K562 (cell line): ENCODE measurements at regions not wholly inside any gene's neighbourhood (a gene's known extent, or its start where the extent isn't known, plus 50 kb on each side); places are given as distances from the start of the nearest gene placed in this dataset.

Experiments used
- ATAC-seq: fragments of 200-7000 bp; cut with Tn5 transposase; 3 replicates; pipeline ENCODE4 v1.9.1; 2020; ENCODE audit warnings: moderate library complexity
- BruUV-seq: library from RNA; stranded (reverse); fragments of 400-500 nt; replicated peaks from 2 replicates; lab custom pipeline; 2021; lab: Mats Ljungman, UMichigan
- CTCF ChIA-PET: fragments of 300-600 bp; formaldehyde crosslinking; extraction: SDS; loops from one replicate; lab custom pipeline; 2021; ENCODE audit warnings: low intra/inter-chr PET ratio; lab: Yijun Ruan, JAX
- POLR2A ChIA-PET: fragments of 300-600, 350-650 bp; sonication (Branson Sonifier 250); formaldehyde crosslinking; extraction: SDS; loops from one replicate; lab custom pipeline; 2021; ENCODE audit warnings: antibody characterized with exemption, inconsistent platforms; lab: Yijun Ruan, JAX
- DNase-seq, 4 experiments: peaks; one replicate each; pipeline versions ENCODE4 v3.0.0 to v3.0.0-alpha.2; 2011 to 2018; ENCODE audit warnings: low spot score in 3 of 4, mixed read lengths in 3 of 4; ENCODE audit errors: extremely low read depth in 1 of 4
- FAIRE-seq: peaks from 2 replicates; lab custom pipeline; 2011; peaks lifted over from hg19 to GRCh38; lab: Jason Lieb, UNC
- H2AFZ ChIP-seq: 2 replicates; pipeline ENCODE4 v1.6.0; 2011; ENCODE audit warnings: low read depth, low read length, control low read depth, inconsistent platforms
- H3K27ac ChIP-seq: fragments of 200-600 bp; 3 replicates; pipeline ENCODE4 v1.8.0; 2011; ENCODE audit warnings: low read depth, mild to moderate bottlenecking, control low read depth, inconsistent platforms, low read length, moderate library complexity, mixed read lengths; ENCODE audit errors: extremely low read depth
- H3K27me3 ChIP-seq, 2 experiments: fragments of 300-600 bp in 1 of 2; 2 replicates in 1 of 2; 3 replicates in 1 of 2; pipeline versions ENCODE4 v1.6.0 to v1.8.0; 2011; ENCODE audit warnings: inconsistent platforms in 2 of 2, low read length in 2 of 2, mild to moderate bottlenecking in 1 of 2, mixed read lengths in 1 of 2, moderate library complexity in 1 of 2; ENCODE audit not compliant: control insufficient read depth in 2 of 2, insufficient read depth in 2 of 2
- H3K36me3 ChIP-seq: fragments of 300-600 bp; 3 replicates; pipeline ENCODE4 v1.8.0; 2011; ENCODE audit warnings: mild to moderate bottlenecking, low read length, inconsistent platforms; ENCODE audit not compliant: control insufficient read depth, insufficient read depth
- H3K4me1 ChIP-seq, 2 experiments: fragments of 200-600 bp in 1 of 2; replicated peaks in 1 of 2; 2 replicates in 1 of 2; 3 replicates in 1 of 2; pipeline versions ENCODE4 v1.5.1 to v1.8.0; 2011; ENCODE audit warnings: inconsistent platforms in 2 of 2, low read length in 2 of 2, mild to moderate bottlenecking in 1 of 2, mixed read lengths in 1 of 2, moderate library complexity in 1 of 2; ENCODE audit not compliant: control insufficient read depth in 2 of 2, insufficient read depth in 2 of 2
- H3K4me2 ChIP-seq: 2 replicates; pipeline ENCODE4 v1.6.1; 2011; ENCODE audit warnings: low read length, control low read depth, inconsistent platforms, mixed read lengths; ENCODE audit not compliant: insufficient read depth
- H3K4me3 ChIP-seq: fragments of 200-600 bp; sonication (generic), shearing (Covaris generic); 2 replicates; pipeline ENCODE4 v1.5.1; 2016; ENCODE audit warnings: control low read depth, inconsistent platforms
- H3K79me2 ChIP-seq: fragments of 200-600 bp; 3 replicates; pipeline ENCODE4 v1.8.0; 2011; ENCODE audit warnings: low read length, inconsistent platforms; ENCODE audit not compliant: control insufficient read depth, insufficient read depth
- H3K9ac ChIP-seq, 2 experiments: 2 replicates each; pipeline versions ENCODE4 v1.6.0 to v1.6.1; 2011; ENCODE audit warnings: low read depth in 2 of 2, low read length in 2 of 2, control low read depth in 1 of 2, inconsistent platforms in 1 of 2, mild to moderate bottlenecking in 1 of 2, mixed read lengths in 1 of 2; ENCODE audit not compliant: insufficient read depth in 1 of 2
- H3K9me1 ChIP-seq: one replicate; pipeline ENCODE4 v1.6.0; 2011; ENCODE audit warnings: inconsistent platforms, mild to moderate bottlenecking, low read length, moderate library complexity; ENCODE audit not compliant: control insufficient read depth, insufficient read depth
- H3K9me3 ChIP-seq: replicated peaks from 2 replicates; pipeline ENCODE4 v1.5.1; 2011; ENCODE audit warnings: low read depth, low read length, inconsistent platforms; ENCODE audit not compliant: control insufficient read depth, insufficient read depth
- H4K20me1 ChIP-seq: replicated peaks from 2 replicates; pipeline ENCODE4 v1.6.1; 2011; ENCODE audit warnings: low read length, inconsistent platforms, mixed read lengths; ENCODE audit not compliant: control insufficient read depth, insufficient read depth
- BACH1 ChIP-seq: fragments of 200-800 bp; sonication (Bioruptor generic); IDR thresholded peaks from 2 replicates; pipeline ENCODE4 v1.6.1; 2016; ENCODE audit warnings: missing genetic modification characterization, missing compliant biosample characterization
- CHD1 ChIP-seq: fragments of 200-600 bp; sonication (generic); IDR thresholded peaks from one replicate; pipeline ENCODE4 v1.6.1; 2012; ENCODE audit warnings: mild to moderate bottlenecking, moderate library complexity, low read length, inconsistent platforms
- HDAC1 ChIP-seq, 2 experiments: fragments of 450-650 bp; IDR thresholded peaks; 2 replicates each; pipeline ENCODE4 v1.6.1; 2016 to 2017; ENCODE audit warnings: inconsistent platforms in 1 of 2, mild to moderate bottlenecking in 1 of 2, moderate library complexity in 1 of 2
- ILK ChIP-seq: fragments of 450-650 bp; IDR thresholded peaks from 2 replicates; pipeline ENCODE4 v1.6.1; 2016; ENCODE audit warnings: missing genetic modification characterization, low read depth, mild to moderate bottlenecking, missing compliant biosample characterization, moderate library complexity, borderline replicate concordance
- KLF1 ChIP-seq: fragments of 450-650 bp; IDR thresholded peaks from 2 replicates; pipeline ENCODE4 v1.6.1; 2016; ENCODE audit warnings: missing genetic modification characterization, missing compliant biosample characterization
- MXI1 ChIP-seq: IDR thresholded peaks from 2 replicates; pipeline ENCODE4 v1.6.1; 2011; ENCODE audit warnings: low read depth, mild to moderate bottlenecking, improper control_type of control experiment, low read length
- NCOA4 ChIP-seq: fragments of 450-650 bp; IDR thresholded peaks from 2 replicates; pipeline ENCODE4 v1.6.1; 2018; ENCODE audit warnings: mild to moderate bottlenecking; ENCODE audit not compliant: partially characterized antibody
- POLR2H ChIP-seq: IDR thresholded peaks from 2 replicates; pipeline ENCODE4 v1.6.1; 2016; ENCODE audit warnings: missing genetic modification characterization, low read depth, mild to moderate bottlenecking, control low read depth, missing compliant biosample characterization, moderate library complexity
- RBM22 ChIP-seq: fragments of 200-400 bp; formaldehyde crosslinking; IDR thresholded peaks from 2 replicates; pipeline ENCODE4 v1.6.1; 2018; ENCODE audit warnings: low read length, low read depth; ENCODE audit not compliant: poor library complexity, severe bottlenecking
- ZBTB1 ChIP-seq: sonication (generic); formaldehyde crosslinking; IDR thresholded peaks from 2 replicates; pipeline ENCODE4 v1.8.1; 2023; ENCODE audit warnings: missing genetic modification reagents, low read depth, mild to moderate bottlenecking, borderline replicate concordance
- ZNF224 ChIP-seq: sonication (generic); formaldehyde crosslinking; IDR thresholded peaks from 2 replicates; pipeline ENCODE4 v1.8.0; 2022; ENCODE audit warnings: mild to moderate bottlenecking, missing genetic modification reagents
- WGBS: fragments of 100-300 bp; shearing (Covaris generic); methylation state at CpG from one replicate; pipeline ENCODE4 v1.1.6; 2016; ENCODE audit warnings: low coverage, mixed read lengths; ENCODE audit not compliant: insufficient coverage; ENCODE audit errors: missing lambda C conversion rate; 5-methylcytosine and 5-hydroxymethylcytosine counted together
- in situ Hi-C: fragments of 300-500 bp; cut with MboI; formaldehyde crosslinking; loops from 4 replicates; pipeline ENCODE4 v1.15.0; 2018; ENCODE audit warnings: inconsistent platforms, mixed read lengths
- intact Hi-C: fragments of 100-400 bp; cut with micrococcal nuclease; formaldehyde crosslinking; loops from 2 replicates; pipeline ENCODE4 v1.14.2; 2022
- TF ChIP-seq, protein P1 (sequence below): sonication (generic); formaldehyde crosslinking; IDR thresholded peaks from 2 replicates; pipeline ENCODE4 v1.8.0; 2022; ENCODE audit warnings: missing genetic modification reagents, mild to moderate bottlenecking, borderline replicate concordance
- TF ChIP-seq, protein P2 (sequence below), 2 experiments: fragments of 450-650 bp; IDR thresholded peaks; 2 replicates each; pipeline ENCODE4 v1.6.1; 2016; ENCODE audit warnings: mild to moderate bottlenecking in 2 of 2, borderline replicate concordance in 1 of 2, low read depth in 1 of 2, moderate library complexity in 1 of 2

DNA sequence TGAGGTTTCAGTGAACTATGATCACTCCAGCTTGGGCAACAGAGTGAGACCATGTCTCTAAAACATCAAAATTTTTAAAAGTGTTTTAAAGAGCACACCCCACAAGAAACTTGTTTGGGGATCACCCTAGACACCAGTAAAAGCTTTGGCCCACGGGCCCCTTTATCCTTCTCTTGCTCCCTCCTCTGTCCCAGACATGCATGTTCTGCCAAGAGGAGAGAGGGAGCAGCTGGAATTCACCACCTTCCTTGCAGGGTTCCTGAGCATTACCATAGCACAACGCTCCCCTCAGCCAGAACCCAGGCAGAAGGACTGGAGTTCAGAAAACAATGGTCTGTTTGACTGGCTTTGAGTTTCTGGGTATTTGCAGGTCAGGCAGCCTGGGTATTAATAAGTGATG lies 214.3 kb upstream of the CDH5 start:
- H2AFZ ChIP-seq: no peak overlapping the region
- no peak overlapping the region for H3K27ac ChIP-seq
- 0% methylated on average over 2 of the region's 2 CpGs for WGBS
- FAIRE-seq (no peak), DNase-seq (no peak), ATAC-seq (no peak)
- no TSS peak for BruUV-seq
- no peaks in the 10 kb centered on the region for H3K36me3 ChIP-seq
- no peaks in the 10 kb centered on the region; a peak in 1 of 5 replicates for H3K27me3 ChIP-seq
- no peaks in the 10 kb centered on the region; the same call in 1 of the 2 replicates for H4K20me1 ChIP-seq
- no peaks in the 10 kb centered on the region for H3K4me1 ChIP-seq
- no peaks in the 10 kb centered on the region for H3K9me3 ChIP-seq
- intact Hi-C loops (no loop called here), in situ Hi-C loops (no loop called here)
- CTCF ChIA-PET: no interaction called here
- no peak overlapping the region for H3K4me3 ChIP-seq
- POLR2A ChIA-PET: interaction anchor here (0.7 kb wide), 1 partner anchor 11 kb away, joined by 3 read pairs; no protein-coding TSS in a partner anchor
- H3K4me2 ChIP-seq: no peak overlapping the region
- H3K9me1 ChIP-seq: no peaks in the 10 kb centered on the region
- H3K9ac ChIP-seq: no peak overlapping the region
- H3K79me2 ChIP-seq: no peaks in the 10 kb centered on the region
- TF ChIP-seq CHD1 (no peak), HDAC1 (IDR thresholded peaks at IDR 0.05) (no peak), POLR2H (tag) (no peak), ZNF224 (CRISPR knock-in tag) (no peak), NCOA4 (no peak), ILK (tag) (no peak), BACH1 (no peak), ZBTB1 (CRISPR knock-in tag) (no peak), KLF1 (tag) (no peak), RBM22 (no peak), MXI1 (no peak)
- TF ChIP-seq, protein P1, sequence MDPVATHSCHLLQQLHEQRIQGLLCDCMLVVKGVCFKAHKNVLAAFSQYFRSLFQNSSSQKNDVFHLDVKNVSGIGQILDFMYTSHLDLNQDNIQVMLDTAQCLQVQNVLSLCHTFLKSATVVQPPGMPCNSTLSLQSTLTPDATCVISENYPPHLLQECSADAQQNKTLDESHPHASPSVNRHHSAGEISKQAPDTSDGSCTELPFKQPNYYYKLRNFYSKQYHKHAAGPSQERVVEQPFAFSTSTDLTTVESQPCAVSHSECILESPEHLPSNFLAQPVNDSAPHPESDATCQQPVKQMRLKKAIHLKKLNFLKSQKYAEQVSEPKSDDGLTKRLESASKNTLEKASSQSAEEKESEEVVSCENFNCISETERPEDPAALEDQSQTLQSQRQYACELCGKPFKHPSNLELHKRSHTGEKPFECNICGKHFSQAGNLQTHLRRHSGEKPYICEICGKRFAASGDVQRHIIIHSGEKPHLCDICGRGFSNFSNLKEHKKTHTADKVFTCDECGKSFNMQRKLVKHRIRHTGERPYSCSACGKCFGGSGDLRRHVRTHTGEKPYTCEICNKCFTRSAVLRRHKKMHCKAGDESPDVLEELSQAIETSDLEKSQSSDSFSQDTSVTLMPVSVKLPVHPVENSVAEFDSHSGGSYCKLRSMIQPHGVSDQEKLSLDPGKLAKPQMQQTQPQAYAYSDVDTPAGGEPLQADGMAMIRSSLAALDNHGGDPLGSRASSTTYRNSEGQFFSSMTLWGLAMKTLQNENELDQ (CRISPR knock-in tag): no peak
- TF ChIP-seq, protein P2, sequence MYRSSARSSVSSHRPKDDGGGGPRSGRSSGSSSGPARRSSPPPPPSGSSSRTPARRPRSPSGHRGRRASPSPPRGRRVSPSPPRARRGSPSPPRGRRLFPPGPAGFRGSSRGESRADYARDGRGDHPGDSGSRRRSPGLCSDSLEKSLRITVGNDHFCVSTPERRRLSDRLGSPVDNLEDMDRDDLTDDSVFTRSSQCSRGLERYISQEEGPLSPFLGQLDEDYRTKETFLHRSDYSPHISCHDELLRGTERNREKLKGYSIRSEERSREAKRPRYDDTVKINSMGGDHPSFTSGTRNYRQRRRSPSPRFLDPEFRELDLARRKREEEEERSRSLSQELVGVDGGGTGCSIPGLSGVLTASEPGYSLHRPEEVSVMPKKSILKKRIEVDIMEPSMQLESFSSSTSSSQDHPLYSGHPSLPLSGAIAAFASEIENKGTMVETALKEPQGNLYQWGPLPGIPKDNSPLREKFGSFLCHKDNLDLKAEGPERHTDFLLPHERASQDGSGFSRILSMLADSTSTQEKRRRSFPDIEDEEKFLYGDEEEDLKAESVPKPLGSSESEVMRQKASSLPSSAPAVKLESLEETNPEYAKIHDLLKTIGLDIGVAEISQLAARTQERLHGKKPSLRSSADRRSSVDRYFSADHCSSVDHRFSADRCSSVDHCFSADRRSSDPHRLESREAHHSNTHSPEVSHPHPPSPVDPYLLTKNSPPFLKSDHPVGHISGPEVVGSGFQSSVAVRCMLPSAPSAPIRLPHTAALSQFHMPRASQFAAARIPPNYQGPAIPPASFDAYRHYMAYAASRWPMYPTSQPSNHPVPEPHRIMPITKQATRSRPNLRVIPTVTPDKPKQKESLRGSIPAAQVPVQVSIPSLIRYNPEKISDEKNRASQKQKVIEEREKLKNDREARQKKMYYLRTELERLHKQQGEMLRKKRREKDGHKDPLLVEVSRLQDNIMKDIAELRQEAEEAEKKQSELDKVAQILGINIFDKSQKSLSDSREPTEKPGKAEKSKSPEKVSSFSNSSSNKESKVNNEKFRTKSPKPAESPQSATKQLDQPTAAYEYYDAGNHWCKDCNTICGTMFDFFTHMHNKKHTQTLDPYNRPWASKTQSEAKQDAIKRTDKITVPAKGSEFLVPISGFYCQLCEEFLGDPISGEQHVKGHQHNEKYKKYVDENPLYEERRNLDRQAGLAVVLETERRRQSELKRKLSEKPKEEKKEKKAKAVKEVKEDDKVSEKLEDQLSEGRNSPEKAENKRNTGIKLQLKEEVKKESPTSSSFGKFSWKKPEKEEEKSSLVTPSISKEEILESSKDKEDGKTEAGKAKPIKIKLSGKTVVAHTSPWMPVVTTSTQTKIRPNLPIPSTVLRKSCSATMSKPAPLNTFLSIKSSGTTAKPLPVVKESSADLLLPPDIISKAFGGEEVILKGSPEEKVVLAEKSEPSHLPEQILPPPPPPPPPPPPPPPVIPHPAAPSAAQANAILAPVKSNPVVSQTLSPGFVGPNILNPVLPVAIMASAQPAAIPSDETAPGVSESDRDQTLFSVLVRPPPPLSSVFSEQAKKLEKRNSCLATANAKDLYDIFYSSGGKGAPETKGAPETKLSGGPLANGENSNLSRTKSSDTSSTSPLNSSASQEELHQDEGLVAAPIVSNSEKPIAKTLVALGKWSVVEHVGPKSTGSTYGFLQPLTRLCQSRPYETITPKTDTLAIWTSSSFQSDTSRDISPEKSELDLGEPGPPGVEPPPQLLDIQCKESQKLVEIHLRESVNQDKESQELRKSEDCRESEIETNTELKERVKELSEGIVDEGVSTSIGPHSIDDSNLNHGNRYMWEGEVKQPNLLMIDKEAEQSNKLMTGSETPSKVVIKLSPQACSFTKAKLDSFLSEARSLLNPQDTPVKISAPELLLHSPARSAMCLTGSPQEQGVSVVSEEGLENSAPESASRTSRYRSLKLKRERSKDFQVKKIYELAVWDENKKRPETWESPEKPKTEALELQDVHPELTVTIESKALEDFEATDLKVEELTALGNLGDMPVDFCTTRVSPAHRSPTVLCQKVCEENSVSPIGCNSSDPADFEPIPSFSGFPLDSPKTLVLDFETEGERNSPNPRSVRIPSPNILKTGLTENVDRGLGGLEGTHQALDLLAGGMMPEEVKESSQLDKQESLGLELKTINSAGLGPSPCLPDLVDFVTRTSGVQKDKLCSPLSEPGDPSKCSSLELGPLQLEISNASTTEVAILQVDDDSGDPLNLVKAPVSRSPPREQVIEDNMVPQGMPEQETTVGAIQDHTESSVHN (IDR thresholded peaks at IDR 0.05; ENCODE audit: borderline replicate concordance in 1 of 2, low read depth in 1 of 2): no peak
